ENCODE measurements at regions not wholly inside any gene's neighbourhood (a gene's known extent, or its start where the extent isn't known, plus 50 kb on each side); places are given as distances from the start of the nearest gene placed in this dataset.

DNA sequence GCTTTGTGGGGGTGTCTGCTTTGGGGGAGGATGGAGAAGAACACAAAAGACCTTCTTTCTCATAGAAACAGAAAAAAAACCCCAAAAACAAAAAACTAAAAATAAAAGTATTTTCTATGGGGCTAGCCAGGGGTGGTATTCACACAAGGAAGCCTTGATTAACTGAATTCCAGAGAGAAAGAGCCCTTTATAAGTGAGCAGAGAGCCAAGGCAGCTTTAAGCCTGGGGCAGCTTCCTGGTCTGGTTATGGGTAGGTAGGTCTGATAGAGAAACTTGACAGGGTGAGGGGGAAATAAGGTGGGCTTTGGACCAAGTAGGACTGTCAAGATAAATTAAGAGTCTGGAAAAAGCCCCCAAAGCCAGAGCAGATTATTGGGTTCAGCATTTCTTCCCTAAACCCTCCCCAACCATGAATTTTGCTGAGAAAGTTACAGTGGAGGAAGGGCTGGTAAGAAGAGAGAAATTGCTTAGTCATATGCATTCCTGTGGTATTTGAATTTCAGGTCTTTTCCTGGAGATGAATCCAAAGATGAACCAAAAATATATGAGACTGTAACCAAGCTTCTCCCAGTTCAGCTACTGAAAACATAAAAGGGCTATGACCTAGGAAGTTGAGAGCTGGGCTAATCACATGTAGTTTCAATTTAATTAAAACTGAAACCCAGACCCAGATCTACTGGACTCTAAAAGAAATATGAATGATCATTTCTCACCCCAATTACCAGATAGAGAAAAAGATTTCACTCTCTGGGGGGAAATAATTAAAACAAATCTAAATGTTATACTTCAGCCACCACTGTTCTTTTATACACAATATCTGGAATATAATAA is 144.8 kb downstream of the TBC1D30 start:
- ChIA-PET CTCF (no interaction called here), POLR2A (no interaction called here)
- TF ChIP-seq, protein P1, sequence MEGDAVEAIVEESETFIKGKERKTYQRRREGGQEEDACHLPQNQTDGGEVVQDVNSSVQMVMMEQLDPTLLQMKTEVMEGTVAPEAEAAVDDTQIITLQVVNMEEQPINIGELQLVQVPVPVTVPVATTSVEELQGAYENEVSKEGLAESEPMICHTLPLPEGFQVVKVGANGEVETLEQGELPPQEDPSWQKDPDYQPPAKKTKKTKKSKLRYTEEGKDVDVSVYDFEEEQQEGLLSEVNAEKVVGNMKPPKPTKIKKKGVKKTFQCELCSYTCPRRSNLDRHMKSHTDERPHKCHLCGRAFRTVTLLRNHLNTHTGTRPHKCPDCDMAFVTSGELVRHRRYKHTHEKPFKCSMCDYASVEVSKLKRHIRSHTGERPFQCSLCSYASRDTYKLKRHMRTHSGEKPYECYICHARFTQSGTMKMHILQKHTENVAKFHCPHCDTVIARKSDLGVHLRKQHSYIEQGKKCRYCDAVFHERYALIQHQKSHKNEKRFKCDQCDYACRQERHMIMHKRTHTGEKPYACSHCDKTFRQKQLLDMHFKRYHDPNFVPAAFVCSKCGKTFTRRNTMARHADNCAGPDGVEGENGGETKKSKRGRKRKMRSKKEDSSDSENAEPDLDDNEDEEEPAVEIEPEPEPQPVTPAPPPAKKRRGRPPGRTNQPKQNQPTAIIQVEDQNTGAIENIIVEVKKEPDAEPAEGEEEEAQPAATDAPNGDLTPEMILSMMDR (IDR thresholded peaks at IDR 0.05; ENCODE audit: insufficient read depth, low read length, missing control alignments) = no peak
- DNase-seq (ENCODE audit: low read depth, low spot score) = peak; percentile 23
- H3K4me3 ChIP-seq (ENCODE audit: low read depth, low read length) = no peak overlapping the region

DNA sequence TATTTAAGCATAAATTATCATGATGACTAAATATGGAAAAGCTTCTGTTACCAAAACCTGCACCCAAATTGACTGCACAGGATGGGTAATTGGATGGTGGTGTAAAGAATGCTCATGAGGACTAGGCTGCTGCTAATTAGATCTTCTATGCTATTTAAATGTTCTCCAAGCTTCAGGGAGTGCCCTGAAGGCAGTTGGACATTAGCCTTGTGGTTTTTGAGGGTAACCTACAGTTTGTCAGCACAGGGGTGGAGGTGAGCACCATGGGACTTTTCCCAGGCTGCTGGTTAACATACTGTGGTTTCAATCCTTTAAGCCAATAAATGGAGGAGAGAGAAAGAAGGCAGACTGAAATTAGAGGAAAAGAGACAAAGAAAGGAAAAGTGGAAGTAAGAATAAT is 145.0 kb downstream of the WIF1 start:
- POLR2A ChIA-PET = no interaction called here
- DNase-seq (ENCODE audit: low read depth, low spot score) = no peak
- CTCF ChIA-PET = no interaction called here
- H3K4me3 ChIP-seq (ENCODE audit: low read depth, low read length) = no peak overlapping the region
- TF ChIP-seq, protein P1 (IDR thresholded peaks at IDR 0.05; ENCODE audit: insufficient read depth, low read length, missing control alignments) = no peak

DNA sequence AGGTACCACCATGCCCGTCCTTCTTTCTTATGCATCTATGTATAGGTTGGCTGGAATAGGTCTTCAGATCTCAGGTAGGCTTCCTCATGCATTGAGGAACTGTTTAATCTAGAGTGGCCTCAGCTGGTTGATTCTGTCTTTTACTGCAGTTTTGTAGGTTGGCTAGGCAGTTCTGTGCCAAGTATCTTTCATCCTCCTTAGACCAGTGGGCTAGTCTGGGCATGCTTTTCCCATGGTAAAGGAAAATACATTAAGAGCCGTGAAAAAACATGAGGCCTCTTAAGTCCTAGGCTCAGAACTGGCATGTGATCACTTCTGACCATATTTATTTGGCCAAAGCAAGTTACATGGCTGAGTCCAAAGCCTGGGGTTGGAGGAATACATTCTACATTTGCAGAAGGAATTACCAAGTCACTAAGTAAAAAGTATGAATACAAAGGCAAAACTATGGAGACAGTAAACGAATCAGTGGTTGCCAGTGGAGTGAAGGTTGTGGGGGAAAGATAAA is 137.3 kb downstream of the WIF1 start:
- no peak overlapping the region for H3K4me3 ChIP-seq (ENCODE audit: low read depth, low read length)
- TF ChIP-seq, protein P1 (IDR thresholded peaks at IDR 0.05; ENCODE audit: insufficient read depth, low read length, missing control alignments) = no peak
- ChIA-PET POLR2A (no interaction called here), CTCF (no interaction called here)
- no peak for DNase-seq (ENCODE audit: low read depth, low spot score)

DNA sequence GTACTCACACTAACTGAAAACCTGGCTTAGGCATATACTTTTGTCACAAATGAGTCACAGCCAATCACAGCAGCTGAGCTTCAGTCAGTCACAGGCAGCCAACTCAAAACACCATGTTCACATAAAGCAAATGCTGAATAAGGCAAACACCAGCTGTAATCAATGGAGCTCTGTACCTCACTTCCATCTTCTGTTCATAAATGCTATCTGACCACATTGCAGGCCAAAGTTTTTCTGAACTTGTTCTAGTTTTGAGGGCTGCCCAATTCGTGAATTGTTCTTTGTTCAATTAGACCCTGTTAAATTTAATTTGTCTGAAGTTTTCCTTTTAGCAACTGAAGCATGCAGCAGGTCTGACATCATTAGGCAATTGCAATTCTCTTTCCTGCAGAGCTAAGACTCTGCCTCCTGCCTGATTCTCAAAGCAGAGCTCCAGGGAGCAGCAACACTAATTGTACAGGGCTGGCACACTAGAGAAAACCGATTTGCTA is 129.9 kb downstream of the WIF1 start:
- ChIA-PET CTCF (interaction anchor here (1.2 kb wide), 1 partner anchor 241 kb away, joined by 3 read pairs; no protein-coding TSS in a partner anchor), POLR2A (no interaction called here)
- no peak overlapping the region for H3K4me3 ChIP-seq (ENCODE audit: low read depth, low read length)
- TF ChIP-seq, protein P1 (IDR thresholded peaks at IDR 0.05; ENCODE audit: insufficient read depth, low read length, missing control alignments) = no peak
- no peak for DNase-seq (ENCODE audit: low read depth, low spot score)

DNA sequence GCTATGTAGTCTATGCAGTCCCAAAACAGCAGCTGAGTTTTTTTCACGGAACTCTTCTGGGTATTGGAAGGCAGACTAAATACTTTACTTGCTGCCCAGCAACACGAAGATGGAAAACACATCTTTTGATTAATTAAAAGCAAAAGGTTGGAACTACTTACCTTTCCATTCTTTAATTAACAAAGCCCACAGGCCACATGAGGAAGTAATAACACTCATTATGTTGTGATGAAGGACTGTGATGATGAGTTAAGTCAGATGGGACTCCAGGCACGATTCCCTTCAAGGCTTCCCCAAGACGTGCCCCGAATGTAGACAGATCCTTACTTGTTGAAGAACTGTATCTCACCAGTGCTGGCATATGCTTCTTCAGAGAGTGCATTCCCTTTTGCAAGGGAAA is 129.0 kb downstream of the WIF1 start:
- H3K4me3 ChIP-seq (ENCODE audit: low read depth, low read length) = no peak overlapping the region
- CTCF ChIA-PET = no interaction called here
- POLR2A ChIA-PET = no interaction called here
- no peak for DNase-seq (ENCODE audit: low read depth, low spot score)
- TF ChIP-seq, protein P1 (IDR thresholded peaks at IDR 0.05; ENCODE audit: insufficient read depth, low read length, missing control alignments) = no peak

DNA sequence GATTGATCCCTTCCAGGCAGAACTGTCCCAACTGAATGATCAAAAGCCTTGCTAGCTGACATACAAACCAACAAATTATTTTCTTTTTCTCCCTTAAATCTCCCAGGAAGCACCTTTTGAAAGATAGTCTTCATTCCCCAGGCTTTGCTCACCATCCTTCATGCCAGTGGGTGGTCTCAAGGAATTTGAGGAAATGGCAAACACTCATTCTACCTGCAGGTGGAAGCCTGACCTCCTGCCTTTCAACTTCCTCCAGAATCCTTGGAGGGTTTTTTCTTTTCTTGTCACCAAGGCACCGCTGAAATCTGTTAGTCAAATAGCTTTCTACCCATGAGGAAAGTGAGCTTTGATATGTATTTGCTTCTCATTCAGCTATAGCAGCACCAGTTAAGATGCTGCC is 128.5 kb downstream of the WIF1 start:
- ChIA-PET CTCF (no interaction called here), POLR2A (no interaction called here)
- TF ChIP-seq, protein P1 (IDR thresholded peaks at IDR 0.05; ENCODE audit: insufficient read depth, low read length, missing control alignments) = no peak
- H3K4me3 ChIP-seq (ENCODE audit: low read depth, low read length) = no peak overlapping the region
- DNase-seq (ENCODE audit: low read depth, low spot score) = no peak

All from AG04449 (cell line).